ENCODE measurements at regions not wholly inside any gene's neighbourhood (a gene's known extent, or its start where the extent isn't known, plus 50 kb on each side); places are given as distances from the start of the nearest gene placed in this dataset.

- TF ChIP-seq CTCF (IDR thresholded peaks at IDR 0.05) = no peak
- no peaks in the 10 kb centered on the region for H3K9me3 ChIP-seq
- H3K27ac ChIP-seq = no peak overlapping the region
- intact Hi-C loops (cut with DNase I) = no loop called here
- no peaks in the 10 kb centered on the region for H3K36me3 ChIP-seq
- no peaks in the 10 kb centered on the region for H3K27me3 ChIP-seq
- no peak for DNase-seq (ENCODE audit: low spot score in 2 of 2)
- no peaks in the 10 kb centered on the region for H3K4me1 ChIP-seq
- no peak overlapping the region for H3K4me3 ChIP-seq
Measured at GRCh38 chr7:156558198-156558597, 82.4 kb upstream of the RNF32 start.

- Histone ChIP-seq H3K27me3 (no peaks in the 10 kb centered on the region), H3K27ac (no peak overlapping the region), H3K9me3 (no peaks in the 10 kb centered on the region), H3K4me1 (no peaks in the 10 kb centered on the region), H3K4me3 (no peak overlapping the region), H3K36me3 (no peaks in the 10 kb centered on the region)
- intact Hi-C loops (cut with DNase I) = no loop called here
- no peak for TF ChIP-seq CTCF (IDR thresholded peaks at IDR 0.05)
- DNase-seq (ENCODE audit: low spot score in 2 of 2) = no peak
Measured at GRCh38 chr7:156556083-156556482, 84.5 kb upstream of the RNF32 start.

- no peak for TF ChIP-seq CTCF (IDR thresholded peaks at IDR 0.05)
- Histone ChIP-seq H3K27me3 (no peaks in the 10 kb centered on the region), H3K27ac (no peak overlapping the region), H3K4me1 (no peaks in the 10 kb centered on the region), H3K36me3 (no peaks in the 10 kb centered on the region), H3K4me3 (no peak overlapping the region), H3K9me3 (no peaks in the 10 kb centered on the region)
- DNase-seq (ENCODE audit: low spot score in 2 of 2) = no peak
- intact Hi-C loops (cut with DNase I) = no loop called here
Measured at GRCh38 chr7:156554488-156554887, 86.1 kb upstream of the RNF32 start.

- Histone ChIP-seq H3K4me1 (no peaks in the 10 kb centered on the region), H3K36me3 (no peaks in the 10 kb centered on the region), H3K27ac (no peak overlapping the region), H3K27me3 (no peaks in the 10 kb centered on the region), H3K4me3 (no peak overlapping the region), H3K9me3 (no peaks in the 10 kb centered on the region)
- TF ChIP-seq CTCF (IDR thresholded peaks at IDR 0.05) = no peak
- intact Hi-C loops (cut with DNase I) = no loop called here
- no peak for DNase-seq (ENCODE audit: low spot score in 2 of 2)
Measured at GRCh38 chr7:156549636-156550035, 90.9 kb upstream of the RNF32 start.

- no peak for DNase-seq (ENCODE audit: low spot score in 2 of 2)
- Histone ChIP-seq H3K27ac (no peak overlapping the region), H3K27me3 (no peaks in the 10 kb centered on the region), H3K4me1 (no peaks in the 10 kb centered on the region), H3K36me3 (no peaks in the 10 kb centered on the region), H3K4me3 (no peak overlapping the region), H3K9me3 (no peaks in the 10 kb centered on the region)
- no peak for TF ChIP-seq CTCF (IDR thresholded peaks at IDR 0.05)
- intact Hi-C loops (cut with DNase I) = no loop called here
Measured at GRCh38 chr7:156547884-156548561, 92.6 kb upstream of the RNF32 start.

- H3K36me3 ChIP-seq = no peaks in the 10 kb centered on the region
- no peak overlapping the region for H3K4me3 ChIP-seq
- no peak for TF ChIP-seq CTCF (IDR thresholded peaks at IDR 0.05)
- no peak for DNase-seq (ENCODE audit: low spot score in 2 of 2)
- intact Hi-C loops (cut with DNase I) = no loop called here
- H3K27me3 ChIP-seq = no peaks in the 10 kb centered on the region
- no peaks in the 10 kb centered on the region for H3K9me3 ChIP-seq
- H3K4me1 ChIP-seq = no peaks in the 10 kb centered on the region
- no peak overlapping the region for H3K27ac ChIP-seq
Measured at GRCh38 chr7:156545979-156546378, 94.6 kb upstream of the RNF32 start.
